Endothelial cell (in vitro differentiated cells): ENCODE measurements at regions not wholly inside any gene's neighbourhood (a gene's known extent, or its start where the extent isn't known, plus 50 kb on each side); places are given as distances from the start of the nearest gene placed in this dataset.

Experiments
- DNase-seq: peaks from one replicate; pipeline ENCODE4 v3.0.0; 2021; ENCODE audit warnings: low spot score
- H3K27ac Mint-ChIP-seq: one replicate; pipeline ENCODE4 v1.8.0; 2021; ENCODE audit warnings: mixed read lengths, inconsistent platforms; ENCODE audit not compliant: unreplicated experiment
- H3K27me3 Mint-ChIP-seq: one replicate; pipeline ENCODE4 v1.8.0; 2021; ENCODE audit warnings: mild to moderate bottlenecking, moderate library complexity, mixed read lengths, inconsistent platforms; ENCODE audit not compliant: unreplicated experiment
- H3K36me3 Mint-ChIP-seq: one replicate; pipeline ENCODE4 v1.8.0; 2021; ENCODE audit warnings: mild to moderate bottlenecking, low read depth, mixed read lengths, inconsistent platforms; ENCODE audit not compliant: unreplicated experiment
- H3K4me1 Mint-ChIP-seq: one replicate; pipeline ENCODE4 v1.8.0; 2021; ENCODE audit warnings: mild to moderate bottlenecking, mixed read lengths, inconsistent platforms; ENCODE audit not compliant: unreplicated experiment
- H3K4me3 Mint-ChIP-seq: one replicate; pipeline ENCODE4 v1.8.0; 2021; ENCODE audit warnings: mild to moderate bottlenecking, mixed read lengths, inconsistent platforms; ENCODE audit not compliant: unreplicated experiment
- H3K9me3 Mint-ChIP-seq: one replicate; pipeline ENCODE4 v1.8.0; 2021; ENCODE audit warnings: mixed read lengths, inconsistent platforms; ENCODE audit not compliant: unreplicated experiment
- CTCF ChIP-seq: fragments of 200-600 bp; sonication (generic); IDR thresholded peaks from one replicate; pipeline ENCODE4 v1.5.0; 2021; ENCODE audit warnings: antibody characterized with exemption; ENCODE audit not compliant: unreplicated experiment

- H3K9me3 Mint-ChIP-seq = no peaks in the 10 kb centered on the region
- no peaks in the 10 kb centered on the region for H3K36me3 Mint-ChIP-seq
- no peak for TF ChIP-seq CTCF
- no peaks in the 10 kb centered on the region for H3K4me1 Mint-ChIP-seq
- no peak overlapping the region for H3K4me3 Mint-ChIP-seq
- H3K27me3 Mint-ChIP-seq = no peaks in the 10 kb centered on the region
- no peak for DNase-seq
- no peak overlapping the region for H3K27ac Mint-ChIP-seq
These were observed 92.2 kb upstream of the AGTR1 start for GRCh38 chr3:148605521-148605920.

- Mint-ChIP-seq H3K36me3 (no peaks in the 10 kb centered on the region), H3K9me3 (no peaks in the 10 kb centered on the region), H3K27me3 (no peaks in the 10 kb centered on the region), H3K4me3 (no peak overlapping the region), H3K27ac (no peak overlapping the region), H3K4me1 (no peaks in the 10 kb centered on the region)
- DNase-seq = no peak
- no peak for TF ChIP-seq CTCF
These were observed 90.7 kb upstream of the AGTR1 start for GRCh38 chr3:148606979-148607378.

- no peak overlapping the region for H3K4me3 Mint-ChIP-seq
- TF ChIP-seq CTCF = no peak
- no peaks in the 10 kb centered on the region for H3K27me3 Mint-ChIP-seq
- H3K9me3 Mint-ChIP-seq = no peaks in the 10 kb centered on the region
- no peak overlapping the region for H3K27ac Mint-ChIP-seq
- DNase-seq = no peak
- no peaks in the 10 kb centered on the region for H3K36me3 Mint-ChIP-seq
- no peaks in the 10 kb centered on the region for H3K4me1 Mint-ChIP-seq
These were observed 90.2 kb upstream of the AGTR1 start for GRCh38 chr3:148607491-148607890.

GRCh38 chr3:148612278-148612677 lies 85.4 kb upstream of the AGTR1 start:
- Mint-ChIP-seq H3K27me3 (no peaks in the 10 kb centered on the region), H3K27ac (no peak overlapping the region), H3K9me3 (no peaks in the 10 kb centered on the region), H3K4me1 (peaks cover 2% of the 10 kb centered on the region), H3K4me3 (no peak overlapping the region), H3K36me3 (no peaks in the 10 kb centered on the region)
- no peak for TF ChIP-seq CTCF
- DNase-seq = no peak

GRCh38 chr3:148615382-148615781 lies 82.3 kb upstream of the AGTR1 start:
- peaks cover 5% of the 10 kb centered on the region for H3K4me1 Mint-ChIP-seq
- no peaks in the 10 kb centered on the region for H3K36me3 Mint-ChIP-seq
- no peaks in the 10 kb centered on the region for H3K27me3 Mint-ChIP-seq
- no peak overlapping the region for H3K27ac Mint-ChIP-seq
- H3K9me3 Mint-ChIP-seq = no peaks in the 10 kb centered on the region
- TF ChIP-seq CTCF = no peak
- H3K4me3 Mint-ChIP-seq = no peak overlapping the region
- DNase-seq = no peak
